ENCODE measurements at regions not wholly inside any gene's neighbourhood (a gene's known extent, or its start where the extent isn't known, plus 50 kb on each side); places are given as distances from the start of the nearest gene placed in this dataset.

GRCh38 chr14:66426451-66426850, 59.7 kb upstream of the CCDC196 start:
- no peak for TF ChIP-seq CTCF (IDR thresholded peaks at IDR 0.05; ENCODE audit: low read length)
- TF ChIP-seq EZH2 (optimal IDR thresholded peaks at IDR 0.05; ENCODE audit: low read depth, low read length), result no peak
- TF ChIP-seq EZH2phosphoT487 (IDR thresholded peaks at IDR 0.05; ENCODE audit: low read length), result no peak
